Skeletal muscle tissue (tissue), 3 donors: ENCODE measurements at regions not wholly inside any gene's neighbourhood (a gene's known extent, or its start where the extent isn't known, plus 50 kb on each side); places are given as distances from the start of the nearest gene placed in this dataset.

ENCODE experiments used
- H3K27ac ChIP-seq: one replicate; pipeline ENCODE4 v1.7.0; 2013; ENCODE audit warnings: mild to moderate bottlenecking, low read depth, low read length, inconsistent platforms
- H3K27me3 ChIP-seq, 3 donors: one replicate each; pipeline ENCODE4 v1.7.0; 2013; ENCODE audit warnings: low read length in 3 of 3; ENCODE audit not compliant: control insufficient read depth in 3 of 3, insufficient read depth in 3 of 3
- H3K36me3 ChIP-seq, 3 donors: one replicate each; pipeline ENCODE4 v1.7.0; 2013; ENCODE audit warnings: low read length in 3 of 3; ENCODE audit not compliant: control insufficient read depth in 3 of 3, insufficient read depth in 3 of 3
- H3K4me1 ChIP-seq, 3 donors: one replicate each; pipeline ENCODE4 v1.7.0; 2013; ENCODE audit warnings: low read length in 3 of 3, mild to moderate bottlenecking in 3 of 3; ENCODE audit not compliant: control insufficient read depth in 3 of 3, insufficient read depth in 3 of 3
- H3K4me3 ChIP-seq, 3 donors: one replicate each; pipeline ENCODE4 v1.7.0; 2013; ENCODE audit warnings: low read length in 3 of 3
- H3K9ac ChIP-seq, 3 donors: one replicate each; pipeline ENCODE4 v1.7.0; 2013; ENCODE audit warnings: low read length in 3 of 3, mild to moderate bottlenecking in 3 of 3, moderate library complexity in 2 of 3, low read depth in 1 of 3
- H3K9me3 ChIP-seq, 3 donors: one replicate each; pipeline ENCODE4 v1.7.0; 2013; ENCODE audit warnings: low read length in 3 of 3; ENCODE audit not compliant: control insufficient read depth in 3 of 3
- donor health status: Osteomylitis.

DNA sequence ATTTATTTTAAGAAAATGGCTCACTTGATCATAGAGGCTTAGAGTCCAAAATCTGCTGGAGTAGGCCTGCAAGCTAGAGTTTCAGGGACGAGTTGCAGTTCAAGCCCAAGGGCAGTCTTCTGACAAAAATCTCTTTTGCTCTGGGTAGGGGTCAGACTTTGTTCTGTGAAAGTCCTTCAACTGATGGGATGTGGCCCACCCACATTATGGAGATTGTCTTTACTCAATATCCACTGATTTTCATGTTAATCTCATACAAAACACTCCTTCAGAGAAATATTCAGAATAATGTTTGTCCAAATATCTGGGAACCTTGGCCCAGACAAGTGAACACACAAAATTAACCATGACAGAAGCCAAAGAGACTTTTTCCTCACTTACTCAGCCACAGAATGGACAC is 98.6 kb upstream of the RSPO3 start:
- H3K9ac ChIP-seq, result no peak overlapping the region
- no peak overlapping the region for H3K4me3 ChIP-seq
- H3K27ac ChIP-seq, result no peak overlapping the region
- H3K27me3 ChIP-seq, result no peaks in the 10 kb centered on the region
- peaks cover 0 to 6% (median 0%) of the 10 kb centered on the region in 3 donors for H3K4me1 ChIP-seq
- no peaks in the 10 kb centered on the region for H3K9me3 ChIP-seq
- no peaks in the 10 kb centered on the region for H3K36me3 ChIP-seq

GRCh38 chr6:127022302-127022701 is 96.2 kb upstream of the RSPO3 start:
- H3K27me3 ChIP-seq, result no peaks in the 10 kb centered on the region
- no peak overlapping the region for H3K27ac ChIP-seq
- H3K9me3 ChIP-seq, result no peaks in the 10 kb centered on the region

GRCh38 chr6:127023001-127023778 is 95.3 kb upstream of the RSPO3 start:
- H3K9me3 ChIP-seq, result no peaks in the 10 kb centered on the region
- H3K9ac ChIP-seq, result no peak overlapping the region
- no peak overlapping the region for H3K4me3 ChIP-seq
- no peaks in the 10 kb centered on the region for H3K36me3 ChIP-seq
- H3K4me1 ChIP-seq, result peaks cover 0 to 4% (median 0%) of the 10 kb centered on the region in 3 donors
- no peaks in the 10 kb centered on the region for H3K27me3 ChIP-seq
- H3K27ac ChIP-seq, result no peak overlapping the region

More at GRCh38 chr6:127022302-127022701, 96.2 kb upstream of the RSPO3 start:
- Histone ChIP-seq H3K4me3 (no peak overlapping the region), H3K4me1 (peaks cover 0 to 6% (median 0%) of the 10 kb centered on the region in 3 donors), H3K9ac (no peak overlapping the region), H3K36me3 (no peaks in the 10 kb centered on the region)

- H3K4me3 ChIP-seq, result no peak overlapping the region
- H3K4me1 ChIP-seq, result peaks cover 0 to 4% (median 0%) of the 10 kb centered on the region in 3 donors
- H3K27me3 ChIP-seq, result no peaks in the 10 kb centered on the region
- H3K27ac ChIP-seq, result no peak overlapping the region
- no peaks in the 10 kb centered on the region for H3K36me3 ChIP-seq
- no peak overlapping the region for H3K9ac ChIP-seq
- H3K9me3 ChIP-seq, result no peaks in the 10 kb centered on the region
Observed at GRCh38 chr6:127026247-127026646, 92.2 kb upstream of the RSPO3 start.

GRCh38 chr6:127030111-127030510 is 88.4 kb upstream of the RSPO3 start:
- no peaks in the 10 kb centered on the region for H3K27me3 ChIP-seq
- H3K9me3 ChIP-seq, result no peaks in the 10 kb centered on the region
- no peak overlapping the region for H3K9ac ChIP-seq
- peaks cover 0 to 4% (median 0%) of the 10 kb centered on the region in 3 donors for H3K4me1 ChIP-seq
- H3K36me3 ChIP-seq, result no peaks in the 10 kb centered on the region
- H3K4me3 ChIP-seq, result no peak overlapping the region
- no peak overlapping the region for H3K27ac ChIP-seq

DNA sequence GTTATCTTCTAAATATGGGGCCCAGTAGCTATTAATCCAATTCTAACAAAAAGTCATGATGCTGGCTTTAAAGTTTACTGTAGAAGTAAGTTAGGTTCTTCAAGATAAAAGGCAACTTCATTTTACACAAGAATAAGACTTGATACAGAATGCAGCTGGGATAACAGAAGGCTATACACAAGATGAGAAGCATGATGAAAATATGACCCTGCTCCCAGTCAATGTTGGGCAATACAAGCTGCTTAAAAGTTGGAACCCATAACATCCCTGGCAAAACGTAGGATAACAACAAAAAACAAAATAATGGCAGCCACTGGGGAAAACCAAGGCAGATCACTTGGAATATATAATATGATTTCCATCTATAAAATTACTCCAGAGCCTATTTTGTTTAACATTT is 87.6 kb upstream of the RSPO3 start:
- Histone ChIP-seq H3K4me3 (no peak overlapping the region), H3K4me1 (peaks cover 0 to 3% (median 0%) of the 10 kb centered on the region in 3 donors), H3K9me3 (no peaks in the 10 kb centered on the region), H3K9ac (no peak overlapping the region), H3K27ac (no peak overlapping the region), H3K36me3 (no peaks in the 10 kb centered on the region), H3K27me3 (no peaks in the 10 kb centered on the region)

DNA sequence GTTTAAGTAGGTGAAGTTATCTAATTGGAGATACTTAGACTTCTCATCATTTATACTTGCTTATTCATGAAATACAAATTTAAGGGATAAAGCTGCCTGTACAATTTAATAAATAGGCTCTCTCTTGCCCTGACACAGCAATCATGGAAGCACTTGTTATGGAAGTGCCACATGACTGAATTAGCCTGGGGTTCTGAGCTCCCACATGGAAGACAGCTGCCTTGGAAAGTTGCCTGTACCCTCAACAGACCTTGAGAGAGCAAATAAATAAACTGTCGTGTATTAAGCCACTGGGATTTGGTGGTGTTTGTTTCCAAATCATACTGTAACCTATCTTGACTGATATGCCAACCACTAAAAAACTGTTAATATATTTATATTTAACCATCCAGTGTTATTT is 87.0 kb upstream of the RSPO3 start:
- Histone ChIP-seq H3K9ac (no peak overlapping the region), H3K9me3 (no peaks in the 10 kb centered on the region), H3K27ac (no peak overlapping the region), H3K27me3 (no peaks in the 10 kb centered on the region), H3K36me3 (no peaks in the 10 kb centered on the region), H3K4me1 (no peaks in the 10 kb centered on the region), H3K4me3 (no peak overlapping the region)

DNA sequence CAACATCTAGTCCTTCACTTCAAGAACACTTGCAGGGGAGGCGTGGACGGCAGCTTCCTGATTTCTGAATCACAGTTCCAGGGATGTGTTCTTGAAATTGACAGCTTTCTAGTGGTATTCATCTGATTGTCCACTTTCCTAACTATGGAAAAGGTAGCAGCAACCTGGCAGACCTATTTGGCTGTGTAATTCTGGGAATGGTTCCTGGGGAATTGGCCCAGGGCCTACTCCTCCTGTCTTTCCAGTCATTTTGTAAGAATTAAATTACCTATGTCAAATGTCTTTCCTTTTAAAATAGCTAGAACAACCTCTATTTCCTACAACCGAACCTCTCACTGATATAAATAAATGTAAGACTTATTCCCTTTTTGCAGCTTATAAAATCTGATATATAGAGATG is 85.5 kb upstream of the RSPO3 start:
- H3K4me3 ChIP-seq, result no peak overlapping the region
- H3K27ac ChIP-seq, result no peak overlapping the region
- no peaks in the 10 kb centered on the region for H3K9me3 ChIP-seq
- H3K27me3 ChIP-seq, result no peaks in the 10 kb centered on the region
- H3K9ac ChIP-seq, result no peak overlapping the region
- H3K4me1 ChIP-seq, result no peaks in the 10 kb centered on the region
- H3K36me3 ChIP-seq, result no peaks in the 10 kb centered on the region

DNA sequence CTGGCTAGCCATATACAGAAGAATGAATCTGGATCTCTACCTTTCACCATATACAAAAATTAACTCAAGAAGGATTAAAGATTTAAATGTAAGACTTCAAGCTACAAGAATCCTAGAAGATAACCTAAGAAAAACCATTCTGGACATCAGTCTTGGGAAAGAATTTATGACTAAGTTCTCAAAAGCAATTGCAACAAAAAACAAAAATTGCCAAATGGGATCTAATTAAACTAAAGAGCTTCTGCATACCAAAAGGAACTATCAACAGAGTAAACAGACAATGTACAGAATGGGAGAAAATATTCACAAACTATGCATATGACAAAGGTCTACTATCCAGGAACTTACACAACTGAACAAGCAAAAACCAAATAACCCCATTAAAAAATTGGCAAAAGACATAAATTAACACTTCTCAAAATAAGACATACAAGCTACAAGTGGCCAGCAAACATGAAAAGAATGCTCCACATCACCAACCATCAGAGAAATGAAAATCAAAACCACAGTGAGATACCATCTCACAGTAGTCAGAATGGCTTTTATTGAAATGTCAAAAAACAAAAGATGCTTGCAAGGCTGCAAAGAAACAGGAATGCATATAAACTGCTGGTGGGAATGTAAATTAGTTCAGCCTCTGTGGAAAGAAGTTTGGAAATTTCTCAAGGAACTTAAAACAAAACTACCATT is 66.8 kb upstream of the RSPO3 start:
- Histone ChIP-seq H3K27ac (no peak overlapping the region), H3K4me3 (no peak overlapping the region)

More for the DNA sequence above, 66.8 kb upstream of the RSPO3 start:
- no peaks in the 10 kb centered on the region for H3K4me1 ChIP-seq
- no peaks in the 10 kb centered on the region for H3K36me3 ChIP-seq
- H3K27me3 ChIP-seq, result no peaks in the 10 kb centered on the region
- H3K9me3 ChIP-seq, result no peaks in the 10 kb centered on the region
- no peak overlapping the region for H3K9ac ChIP-seq
